Astrocyte (in vitro differentiated cells and primary cell): ENCODE measurements at regions not wholly inside any gene's neighbourhood (a gene's known extent, or its start where the extent isn't known, plus 50 kb on each side); places are given as distances from the start of the nearest gene placed in this dataset.

Source experiments
- CTCF ChIP-seq: IDR thresholded peaks from 2 replicates; pipeline ENCODE4 v1.5.1; 2011; ENCODE audit warnings: low read depth, mild to moderate bottlenecking, inconsistent platforms, low read length, moderate library complexity; ENCODE audit not compliant: insufficient read depth
- EZH2 ChIP-seq: IDR thresholded peaks from 2 replicates; pipeline ENCODE4 v1.6.1; 2012; ENCODE audit warnings: mild to moderate bottlenecking, low read length, inconsistent platforms; ENCODE audit not compliant: insufficient read depth

- no peak for TF ChIP-seq CTCF
- TF ChIP-seq EZH2 = no peak
These were observed 130.8 kb upstream of the FLRT2 start for GRCh38 chr14:85399186-85399585.
